Activated B cell treated with CpG ODN at 0.5 μM for 24 hours (primary cell): ENCODE measurements at regions not wholly inside any gene's neighbourhood (a gene's known extent, or its start where the extent isn't known, plus 50 kb on each side); places are given as distances from the start of the nearest gene placed in this dataset.

Experiments
- ATAC-seq: fragments of 200-7000 bp; cut with Tn5 transposase; one replicate; pipeline ENCODE4 v1.10.0; 2021; ENCODE audit warnings: low read depth, mild to moderate bottlenecking, moderate library complexity
- CTCF ChIA-PET: fragments of 350-600 bp; sonication (Branson Sonifier 250); formaldehyde crosslinking; loops from one replicate; lab custom pipeline; 2021; ENCODE audit warnings: antibody characterized with exemption; lab: Charles Lee
- POLR2A ChIA-PET: fragments of 350-600 bp; sonication (Branson Sonifier 250); formaldehyde crosslinking; loops from one replicate; lab custom pipeline; 2021; ENCODE audit warnings: antibody characterized with exemption; lab: Charles Lee
- DNase-seq: peaks from one replicate; pipeline ENCODE4 v3.0.0; 2022
- H3K27ac Mint-ChIP-seq: one replicate; pipeline ENCODE4 v1.8.0; 2020; ENCODE audit warnings: mixed read lengths
- H3K27me3 Mint-ChIP-seq: one replicate; pipeline ENCODE4 v1.8.0; 2021; ENCODE audit warnings: mixed read lengths
- H3K36me3 Mint-ChIP-seq: one replicate; pipeline ENCODE4 v1.8.0; 2021; ENCODE audit warnings: low read depth, mixed read lengths
- H3K4me1 Mint-ChIP-seq: one replicate; pipeline ENCODE4 v1.8.0; 2021; ENCODE audit warnings: mixed read lengths
- H3K4me3 Mint-ChIP-seq: one replicate; pipeline ENCODE4 v1.8.0; 2020; ENCODE audit warnings: mild to moderate bottlenecking, mixed read lengths
- H3K9me3 Mint-ChIP-seq: one replicate; pipeline ENCODE4 v1.8.0; 2020; ENCODE audit warnings: mixed read lengths
- CTCF ChIP-seq: fragments of 200-600 bp; IDR thresholded peaks from one replicate; pipeline ENCODE4 v1.8.0; 2022; ENCODE audit warnings: antibody characterized with exemption, mild to moderate bottlenecking
- intact Hi-C: fragments of 100-400 bp; cut with micrococcal nuclease; formaldehyde crosslinking; loops from one replicate; pipeline ENCODE4 v1.15.1; 2024

GRCh38 chr6:105765239-105765638, 320.9 kb upstream of the PRDM1 start:
- TF ChIP-seq CTCF = no peak
- no peak for DNase-seq
- intact Hi-C loops = no loop called here
- Mint-ChIP-seq H3K27me3 (peaks cover 5% of the 10 kb centered on the region), H3K36me3 (no peaks in the 10 kb centered on the region), H3K27ac (no peak overlapping the region), H3K9me3 (no peaks in the 10 kb centered on the region), H3K4me3 (no peak overlapping the region), H3K4me1 (no peaks in the 10 kb centered on the region)
- no peak for ATAC-seq
- ChIA-PET CTCF (interaction anchor here (1.2 kb wide), 1 partner anchor 458 kb away, joined by 3 read pairs; no protein-coding TSS in a partner anchor), POLR2A (no interaction called here)

- no peak for DNase-seq
- Mint-ChIP-seq H3K27me3 (peaks cover 5% of the 10 kb centered on the region), H3K27ac (no peak overlapping the region), H3K9me3 (no peaks in the 10 kb centered on the region), H3K4me3 (no peak overlapping the region), H3K36me3 (no peaks in the 10 kb centered on the region), H3K4me1 (no peaks in the 10 kb centered on the region)
- POLR2A ChIA-PET = no interaction called here
- intact Hi-C loops = no loop called here
- TF ChIP-seq CTCF = no peak
- ATAC-seq = no peak
- CTCF ChIA-PET = interaction anchor here (1.2 kb wide), 1 partner anchor 459 kb away, joined by 3 read pairs; no protein-coding TSS in a partner anchor
Measured at GRCh38 chr6:105764315-105764714, 321.8 kb upstream of the PRDM1 start.

- DNase-seq (no peak), ATAC-seq (no peak)
- Mint-ChIP-seq H3K4me3 (no peak overlapping the region), H3K27me3 (peaks cover 5% of the 10 kb centered on the region), H3K36me3 (no peaks in the 10 kb centered on the region), H3K9me3 (no peaks in the 10 kb centered on the region), H3K27ac (no peak overlapping the region), H3K4me1 (no peaks in the 10 kb centered on the region)
- intact Hi-C loops = no loop called here
- no peak for TF ChIP-seq CTCF
- CTCF ChIA-PET = no interaction called here
- POLR2A ChIA-PET = no interaction called here
Measured at GRCh38 chr6:105763866-105764265, 322.3 kb upstream of the PRDM1 start.

- Mint-ChIP-seq H3K9me3 (no peaks in the 10 kb centered on the region), H3K4me1 (peaks cover 14% of the 10 kb centered on the region), H3K27me3 (peaks cover 5% of the 10 kb centered on the region), H3K27ac (no peak overlapping the region), H3K36me3 (no peaks in the 10 kb centered on the region), H3K4me3 (no peak overlapping the region)
- intact Hi-C loops = no loop called here
- DNase-seq = no peak
- CTCF ChIA-PET = no interaction called here
- no peak for TF ChIP-seq CTCF
- POLR2A ChIA-PET = no interaction called here
- no peak for ATAC-seq
Measured at GRCh38 chr6:105760746-105761145, 325.4 kb upstream of the PRDM1 start.

- Mint-ChIP-seq H3K27me3 (peaks cover 4% of the 10 kb centered on the region), H3K4me1 (peaks cover 14% of the 10 kb centered on the region), H3K36me3 (no peaks in the 10 kb centered on the region), H3K27ac (no peak overlapping the region), H3K4me3 (no peak overlapping the region), H3K9me3 (no peaks in the 10 kb centered on the region)
- DNase-seq (no peak), ATAC-seq (no peak)
- POLR2A ChIA-PET = no interaction called here
- intact Hi-C loops = no loop called here
- no peak for TF ChIP-seq CTCF
- CTCF ChIA-PET = no interaction called here
Measured at GRCh38 chr6:105759946-105760345, 326.2 kb upstream of the PRDM1 start.
